Endothelial cell of umbilical vein (primary cell): ENCODE measurements at regions not wholly inside any gene's neighbourhood (a gene's known extent, or its start where the extent isn't known, plus 50 kb on each side); places are given as distances from the start of the nearest gene placed in this dataset.

Source experiments
- BruUV-seq: library from RNA; stranded (reverse); fragments of 400-500 nt; replicated peaks from 2 replicates; lab custom pipeline; 2021; lab: Mats Ljungman, UMichigan
- CTCF ChIA-PET: fragments of 300-600, 350-600 bp; sonication (Branson Sonifier 250); formaldehyde crosslinking; loops from one replicate; lab custom pipeline; 2021; ENCODE audit warnings: antibody characterized with exemption, inconsistent platforms; lab: Charles Lee
- POLR2A ChIA-PET: fragments of 300-600, 350-600 bp; sonication (Branson Sonifier 250); formaldehyde crosslinking; loops from one replicate; lab custom pipeline; 2021; ENCODE audit warnings: antibody characterized with exemption, inconsistent platforms; lab: Charles Lee
- DNase-seq: peaks from one replicate; pipeline ENCODE4 v3.0.0-alpha.2; 2011; ENCODE audit warnings: low read depth, low spot score
- FAIRE-seq: peaks from 2 replicates; lab custom pipeline; 2011; peaks lifted over from hg19 to GRCh38; lab: Jason Lieb, UNC
- H2AFZ ChIP-seq: 2 replicates; pipeline ENCODE4 v1.6.0; 2012; ENCODE audit warnings: low read depth, low read length, control low read depth, inconsistent platforms
- H3K27ac ChIP-seq: 2 replicates; pipeline ENCODE4 v1.5.1; 2011; ENCODE audit warnings: low read depth, mild to moderate bottlenecking, control low read depth, low read length, moderate library complexity; ENCODE audit not compliant: insufficient read depth
- H3K27me3 ChIP-seq, 2 experiments: 2 replicates each; pipeline versions ENCODE4 v1.6.0 to v1.6.1; 2011; ENCODE audit warnings: low read length in 2 of 2, mixed read lengths in 1 of 2; ENCODE audit not compliant: control insufficient read depth in 2 of 2, insufficient read depth in 2 of 2
- H3K36me3 ChIP-seq, 2 experiments: 2 replicates in 1 of 2; 3 replicates in 1 of 2; pipeline ENCODE4 v1.5.1; 2011; ENCODE audit warnings: low read length in 2 of 2, mild to moderate bottlenecking in 1 of 2, moderate library complexity in 1 of 2; ENCODE audit not compliant: control insufficient read depth in 2 of 2, insufficient read depth in 2 of 2; ENCODE audit errors: extremely low read depth in 1 of 2
- H3K4me1 ChIP-seq: 3 replicates; pipeline ENCODE4 v1.5.1; 2011; ENCODE audit warnings: mild to moderate bottlenecking, low read length; ENCODE audit not compliant: control insufficient read depth, insufficient read depth; ENCODE audit errors: extremely low read depth
- H3K4me2 ChIP-seq: 2 replicates; pipeline ENCODE4 v1.6.1; 2011; ENCODE audit warnings: low read length, control low read depth, mixed read lengths; ENCODE audit not compliant: insufficient read depth
- H3K4me3 ChIP-seq, 3 experiments: fragments of 200-600 bp in 1 of 3; sonication (generic), shearing (Covaris generic) in 1 of 3; replicated peaks in 1 of 3; 2 replicates each; pipeline ENCODE4 v1.5.1; 2011 to 2016; ENCODE audit warnings: control low read depth in 3 of 3, low read length in 3 of 3, mild to moderate bottlenecking in 2 of 3, inconsistent platforms in 1 of 3, low read depth in 1 of 3, moderate library complexity in 1 of 3; ENCODE audit not compliant: insufficient read depth in 1 of 3
- H3K79me2 ChIP-seq: 2 replicates; pipeline ENCODE4 v1.6.0; 2012; ENCODE audit warnings: low read length, inconsistent platforms; ENCODE audit not compliant: control insufficient read depth, insufficient read depth
- H3K9ac ChIP-seq: replicated peaks from 2 replicates; pipeline ENCODE3; 2011; ENCODE audit warnings: low read length, control low read depth; ENCODE audit not compliant: insufficient read depth; ENCODE audit errors: extremely low read depth
- H3K9me1 ChIP-seq: replicated peaks from 3 replicates; pipeline ENCODE4 v1.6.0; 2011; ENCODE audit warnings: mild to moderate bottlenecking, low read length; ENCODE audit not compliant: control insufficient read depth, insufficient read depth; ENCODE audit errors: extremely low read depth
- H3K9me3 ChIP-seq: replicated peaks from 2 replicates; pipeline ENCODE4 v1.5.1; 2012; ENCODE audit warnings: low read length, inconsistent platforms; ENCODE audit not compliant: control insufficient read depth, insufficient read depth
- H4K20me1 ChIP-seq: replicated peaks from 2 replicates; pipeline ENCODE3; 2011; ENCODE audit warnings: mild to moderate bottlenecking, low read length; ENCODE audit not compliant: control insufficient read depth, insufficient read depth; ENCODE audit errors: extremely low read depth
- CTCF ChIP-seq, 2 donors: IDR thresholded peaks; 1 replicate in 1 of 2; 2 replicates in 1 of 2; pipeline ENCODE4 v1.5.1; 2011; ENCODE audit warnings: low read length in 2 of 2, mild to moderate bottlenecking in 2 of 2, moderate library complexity in 2 of 2, control low read depth in 1 of 2, inconsistent platforms in 1 of 2, low read depth in 1 of 2; ENCODE audit not compliant: insufficient read depth in 1 of 2; ENCODE audit errors: extremely low read depth in 1 of 2
- EZH2 ChIP-seq: IDR thresholded peaks from 2 replicates; pipeline ENCODE4 v1.6.1; 2012; ENCODE audit warnings: borderline replicate concordance, low read depth, mild to moderate bottlenecking, moderate library complexity, low read length, inconsistent platforms; ENCODE audit not compliant: severe bottlenecking
- FOS ChIP-seq: IDR thresholded peaks from 2 replicates; pipeline ENCODE4 v1.6.1; 2011; ENCODE audit warnings: mild to moderate bottlenecking, low read length, moderate library complexity, borderline replicate concordance; ENCODE audit not compliant: insufficient read depth
- GATA2 ChIP-seq: IDR thresholded peaks from 2 replicates; pipeline ENCODE4 v1.7.0; 2011; ENCODE audit warnings: low read depth, mild to moderate bottlenecking, moderate library complexity, mixed read lengths, low read length; ENCODE audit not compliant: insufficient read length, insufficient read depth
- JUN ChIP-seq: IDR thresholded peaks from 2 replicates; pipeline ENCODE4 v1.6.1; 2011; ENCODE audit warnings: borderline replicate concordance, low read depth; ENCODE audit not compliant: insufficient read length, insufficient read depth
- MAX ChIP-seq: IDR thresholded peaks from 2 replicates; pipeline ENCODE4 v1.6.1; 2011; ENCODE audit not compliant: insufficient read depth, insufficient read length
- MYC ChIP-seq: IDR thresholded peaks from one replicate; pipeline ENCODE4 v1.6.1; 2011; ENCODE audit warnings: mild to moderate bottlenecking, low read depth, low read length
- POLR2A ChIP-seq: IDR thresholded peaks from 2 replicates; pipeline ENCODE4 v1.6.1; 2012; ENCODE audit warnings: low read depth, mild to moderate bottlenecking, control low read depth, low read length
- POLR2AphosphoS5 ChIP-seq: IDR thresholded peaks from 2 replicates; pipeline ENCODE4 v1.6.1; 2012; ENCODE audit warnings: low read depth, mild to moderate bottlenecking, control low read depth, low read length, moderate library complexity; ENCODE audit not compliant: insufficient read depth
- dilution Hi-C: fragments of 300-500 bp; cut with MboI; formaldehyde crosslinking; loops from one replicate; pipeline ENCODE4 v1.15.0; 2019; ENCODE audit warnings: low sequenced_read_pairs; ENCODE audit not compliant: extremely low pct_ligation_motif_present
- intact Hi-C: fragments of 100-400 bp; cut with micrococcal nuclease; formaldehyde crosslinking; loops from one replicate; pipeline ENCODE4 v1.10.0; 2022

- FAIRE-seq (no peak), DNase-seq (no peak)
- no peak overlapping the region for H2AFZ ChIP-seq
- H3K36me3 ChIP-seq = no peaks in the 10 kb centered on the region
- no peak overlapping the region for H3K27ac ChIP-seq
- TF ChIP-seq CTCF (IDR thresholded peaks at IDR 0.05; ENCODE audit: extremely low read depth in 1 of 2, insufficient read depth in 1 of 2, low read depth in 1 of 2, low read length in 2 of 2) (no peak), MAX (no peak), FOS (no peak), GATA2 (no peak), MYC (no peak), EZH2 (no peak), POLR2A (no peak), JUN (no peak), POLR2AphosphoS5 (no peak)
- H3K27me3 ChIP-seq = no peaks in the 10 kb centered on the region
- H3K4me1 ChIP-seq = no peaks in the 10 kb centered on the region
- ChIA-PET CTCF (no interaction called here), POLR2A (no interaction called here)
- no TSS peak for BruUV-seq
- no peaks in the 10 kb centered on the region for H4K20me1 ChIP-seq
- H3K79me2 ChIP-seq = no peaks in the 10 kb centered on the region
- H3K4me3 ChIP-seq = no peak overlapping the region
- dilution Hi-C loops = no loop called here
- intact Hi-C loops = no loop called here
- H3K4me2 ChIP-seq = no peak overlapping the region
- no peaks in the 10 kb centered on the region for H3K9me1 ChIP-seq
- no peaks in the 10 kb centered on the region for H3K9me3 ChIP-seq
- no peak overlapping the region for H3K9ac ChIP-seq
Measured at GRCh38 chr10:104556831-104557230, 84.3 kb upstream of the SORCS3 start.
